Endothelial cell of umbilical vein (primary cell): ENCODE measurements at regions not wholly inside any gene's neighbourhood (a gene's known extent, or its start where the extent isn't known, plus 50 kb on each side); places are given as distances from the start of the nearest gene placed in this dataset.

Source experiments
- EZH2 ChIP-seq: IDR thresholded peaks from 2 replicates; pipeline ENCODE4 v1.6.1; 2012; ENCODE audit warnings: borderline replicate concordance, low read depth, mild to moderate bottlenecking, moderate library complexity, low read length, inconsistent platforms; ENCODE audit not compliant: severe bottlenecking
- POLR2A ChIP-seq: IDR thresholded peaks from 2 replicates; pipeline ENCODE4 v1.6.1; 2012; ENCODE audit warnings: low read depth, mild to moderate bottlenecking, control low read depth, low read length

GRCh38 chr6:56899311-56899710 is 55.6 kb upstream of the BEND6 start:
- TF ChIP-seq POLR2A (no peak), EZH2 (no peak)
